Pancreas (tissue), 10 donors: ENCODE measurements at regions not wholly inside any gene's neighbourhood (a gene's known extent, or its start where the extent isn't known, plus 50 kb on each side); places are given as distances from the start of the nearest gene placed in this dataset.
"Not testable (repeated sequence)": the region's sequence is repeated elsewhere in the genome, so short reads cannot be mapped to it uniquely, and the experiment has no call there.

Experiments
- ATAC-seq, 4 donors: fragments of 200-7000 bp; cut with Tn5 transposase; one replicate each; pipeline versions ENCODE4 v1.8.0 to v1.9.1; 2020; ENCODE audit warnings: mild to moderate bottlenecking in 4 of 4, moderate library complexity in 4 of 4
- DNase-seq, 6 donors: peaks; one replicate each; pipeline ENCODE4 v3.0.0-alpha.2; 2020
- FAIRE-seq: peaks from 2 replicates; lab custom pipeline; 2012; peaks lifted over from hg19 to GRCh38; lab: Jason Lieb, UNC
- H3K27ac ChIP-seq, 4 donors: fragments of 200-600 bp; sonication (generic); 1 replicate in 3 of 4; 2 replicates in 1 of 4; pipeline versions ENCODE4 v1.5.0 to v1.8.0; 2020
- H3K27me3 ChIP-seq, 4 donors: fragments of 200-600 bp; one replicate each; pipeline ENCODE4 v1.8.0; 2021
- H3K36me3 ChIP-seq, 3 donors: fragments of 200-600 bp; sonication (generic) in 1 of 3; one replicate each; pipeline versions ENCODE4 v1.5.0 to v1.8.0; 2020 to 2021
- H3K4me1 ChIP-seq, 3 donors: fragments of 200-600 bp; one replicate each; pipeline ENCODE4 v1.8.0; 2021
- H3K4me3 ChIP-seq, 4 donors: fragments of 200-600 bp; sonication (generic) in 2 of 4; one replicate each; pipeline versions ENCODE4 v1.5.0 to v1.8.0; 2020 to 2021
- H3K9me3 ChIP-seq, 4 donors: fragments of 200-600 bp; one replicate each; pipeline ENCODE4 v1.8.0; 2021
- WGBS, 2 donors: extraction: QIAGEN DNeasy Blood & Tissue Kit; methylation state at CpG; one replicate each; pipeline ENCODE4 v1.1.7; 2013; 5-methylcytosine and 5-hydroxymethylcytosine counted together
- intact Hi-C, 3 donors: fragments of 100-400 bp; cut with DNase I; formaldehyde crosslinking; loops; one replicate each; pipeline versions ENCODE4 v1.11.1 to v1.14.2; 2022
- TF ChIP-seq, protein P1 (sequence below), 4 donors: fragments of 200-600 bp; sonication (generic) in 3 of 4; IDR thresholded peaks; one replicate each; pipeline versions ENCODE4 v1.5.0 to v1.8.0; 2021; ENCODE audit warnings: antibody characterized with exemption in 4 of 4
- donor health status: healthy with polysubstance abuse.
- donor health status: DM: no; HTN: no; CAD: no; lungs with moderate emphysema.
- donor health status: DM: no; HTN: no; CAD: no.
- donor health status: control.
- donor health status: control.
- donor health status: Bipolar disorder and iron deficiency.
- donor health status: DM: yes; HTN: yes; CAD: no.
- donor health status: DM: no; HTN: no; CAD: no.
- donor health status: DM: no; HTN: no; CAD: no.
- donor health status: DM: yes; HTN: yes; CAD: no.

DNA sequence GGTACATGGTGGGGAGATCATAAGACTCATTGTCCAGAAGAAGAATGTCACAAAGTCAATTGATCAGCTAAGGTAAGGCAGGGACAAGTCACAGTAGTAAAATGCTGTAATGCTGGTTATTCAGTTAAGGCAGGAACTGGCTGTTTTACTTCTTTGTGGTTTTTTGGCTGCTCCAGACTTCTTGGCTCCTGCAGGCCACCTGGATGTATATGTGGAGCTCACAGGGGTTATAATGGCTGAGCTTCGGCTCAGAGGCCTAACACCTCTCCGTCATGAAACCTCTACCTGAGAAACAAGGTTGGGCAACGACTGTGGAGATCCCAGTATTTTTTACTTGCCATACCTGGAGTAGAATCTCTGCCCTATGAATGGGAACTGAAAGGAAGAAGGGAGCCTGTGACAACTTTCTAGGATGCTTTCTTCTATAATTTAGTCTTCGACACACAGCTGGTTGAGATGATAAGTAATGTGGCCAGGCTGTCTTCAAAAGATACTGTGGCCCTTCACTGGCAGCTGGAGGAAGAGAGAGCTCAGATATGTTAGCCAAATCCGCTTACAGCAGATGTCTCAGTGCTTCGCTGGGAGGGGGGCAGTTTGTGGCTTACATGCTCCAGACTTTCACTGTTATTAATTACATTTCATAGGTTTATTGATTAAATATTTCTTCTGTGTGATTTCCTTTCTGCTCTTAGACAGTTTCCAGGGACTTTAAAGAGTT lies 887.8 kb downstream of the IGSF11 start:
- no peak for FAIRE-seq
- Histone ChIP-seq H3K4me3 (no peak overlapping the region), H3K27ac (no peak overlapping the region), H3K4me1 (no peaks in the 10 kb centered on the region), H3K27me3 (peaks cover 0 to 4% (median 0%) of the 10 kb centered on the region in 4 donors), H3K9me3 (no peaks in the 10 kb centered on the region), H3K36me3 (no peaks in the 10 kb centered on the region)
- intact Hi-C loops: no loop called here
- WGBS, 2 donors: 66 to 73% methylated on average over 6 of the region's 6 CpGs
- ATAC-seq: no peak
- no peak for DNase-seq
- TF ChIP-seq, protein P1, sequence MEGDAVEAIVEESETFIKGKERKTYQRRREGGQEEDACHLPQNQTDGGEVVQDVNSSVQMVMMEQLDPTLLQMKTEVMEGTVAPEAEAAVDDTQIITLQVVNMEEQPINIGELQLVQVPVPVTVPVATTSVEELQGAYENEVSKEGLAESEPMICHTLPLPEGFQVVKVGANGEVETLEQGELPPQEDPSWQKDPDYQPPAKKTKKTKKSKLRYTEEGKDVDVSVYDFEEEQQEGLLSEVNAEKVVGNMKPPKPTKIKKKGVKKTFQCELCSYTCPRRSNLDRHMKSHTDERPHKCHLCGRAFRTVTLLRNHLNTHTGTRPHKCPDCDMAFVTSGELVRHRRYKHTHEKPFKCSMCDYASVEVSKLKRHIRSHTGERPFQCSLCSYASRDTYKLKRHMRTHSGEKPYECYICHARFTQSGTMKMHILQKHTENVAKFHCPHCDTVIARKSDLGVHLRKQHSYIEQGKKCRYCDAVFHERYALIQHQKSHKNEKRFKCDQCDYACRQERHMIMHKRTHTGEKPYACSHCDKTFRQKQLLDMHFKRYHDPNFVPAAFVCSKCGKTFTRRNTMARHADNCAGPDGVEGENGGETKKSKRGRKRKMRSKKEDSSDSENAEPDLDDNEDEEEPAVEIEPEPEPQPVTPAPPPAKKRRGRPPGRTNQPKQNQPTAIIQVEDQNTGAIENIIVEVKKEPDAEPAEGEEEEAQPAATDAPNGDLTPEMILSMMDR (IDR thresholded peaks at IDR 0.05): no peak

DNA sequence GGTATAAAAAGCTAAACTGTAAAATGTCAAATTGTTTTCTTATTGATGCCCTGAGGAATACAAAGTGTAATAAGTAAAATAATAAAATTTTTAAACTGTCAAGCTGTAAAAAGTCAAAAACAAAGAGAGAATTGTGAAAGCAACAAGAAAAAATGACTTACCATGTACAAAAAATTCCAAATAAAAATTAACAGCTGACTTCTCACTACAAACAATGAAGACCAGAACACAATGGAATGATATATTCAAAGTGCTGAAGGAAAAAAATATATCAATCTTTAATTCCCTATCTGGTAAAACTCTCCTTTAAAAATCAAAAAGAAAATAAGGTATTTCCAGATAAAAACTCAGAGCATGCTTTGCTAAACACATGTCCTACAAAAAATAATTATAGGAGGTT lies 883.5 kb downstream of the IGSF11 start:
- Histone ChIP-seq H3K4me1 (no peaks in the 10 kb centered on the region), H3K27ac (no peak overlapping the region), H3K4me3 (no peak overlapping the region), H3K9me3 (no peaks in the 10 kb centered on the region), H3K27me3 (peaks cover 0 to 6% (median 0%) of the 10 kb centered on the region in 4 donors), H3K36me3 (no peaks in the 10 kb centered on the region)
- DNase-seq (no peak), ATAC-seq (no peak), FAIRE-seq (no peak)
- intact Hi-C loops: no loop called here
- TF ChIP-seq, protein P1 (IDR thresholded peaks at IDR 0.05): no peak

DNA sequence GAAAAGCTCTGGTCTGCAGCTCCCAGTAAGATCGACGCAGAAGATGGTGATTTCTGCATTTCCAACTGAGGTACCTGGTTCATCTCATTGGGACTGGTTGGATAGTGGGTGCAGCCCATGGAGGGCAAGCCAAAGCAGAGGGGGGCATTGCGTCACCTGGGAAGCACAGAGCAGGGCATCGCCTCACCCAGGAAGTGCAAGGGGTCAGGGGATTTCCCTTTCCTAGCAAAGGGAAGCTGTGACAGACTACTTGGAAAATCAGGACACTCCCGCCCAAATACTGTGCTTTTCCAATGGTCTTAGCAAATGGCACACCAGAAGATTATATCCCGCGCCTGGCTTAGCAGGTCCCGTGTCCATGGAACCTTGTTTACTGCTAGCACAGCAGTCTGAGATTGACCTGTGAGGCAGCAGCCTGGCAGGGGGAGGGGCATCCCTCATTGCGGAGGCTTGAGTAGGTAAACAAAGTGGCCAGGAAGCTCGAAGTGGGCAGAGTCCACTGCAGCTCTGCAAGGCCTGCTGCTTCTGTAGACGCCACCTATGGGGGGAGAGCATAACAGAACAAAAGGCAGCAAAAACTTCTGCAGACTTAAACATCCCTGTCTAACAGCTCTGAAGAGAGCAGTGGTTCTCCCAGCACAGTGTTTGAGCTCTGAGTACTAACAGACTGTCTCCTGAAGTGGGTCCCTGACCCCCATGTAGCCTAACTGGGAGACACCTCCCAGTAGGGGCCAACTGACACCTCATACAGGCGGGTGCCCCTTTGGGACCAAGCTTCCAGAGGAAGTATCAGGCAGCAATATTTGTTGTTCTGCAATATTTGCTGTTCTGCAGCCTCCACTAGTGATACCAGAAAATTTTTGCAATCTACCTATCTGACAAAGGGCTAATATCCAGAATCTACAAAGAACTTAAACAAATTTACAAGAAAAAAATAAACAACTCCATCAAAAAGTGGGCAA lies 871.7 kb downstream of the IGSF11 start:
- intact Hi-C loops, FAIRE-seq, H3K36me3 ChIP-seq, DNase-seq, H3K9me3 ChIP-seq, H3K4me1 ChIP-seq, H3K4me3 ChIP-seq, H3K27ac ChIP-seq, ATAC-seq, H3K27me3 ChIP-seq: not testable (repeated sequence)
- 75 to 77% methylated on average over 12 of the region's 12 CpGs for WGBS, 2 donors

DNA sequence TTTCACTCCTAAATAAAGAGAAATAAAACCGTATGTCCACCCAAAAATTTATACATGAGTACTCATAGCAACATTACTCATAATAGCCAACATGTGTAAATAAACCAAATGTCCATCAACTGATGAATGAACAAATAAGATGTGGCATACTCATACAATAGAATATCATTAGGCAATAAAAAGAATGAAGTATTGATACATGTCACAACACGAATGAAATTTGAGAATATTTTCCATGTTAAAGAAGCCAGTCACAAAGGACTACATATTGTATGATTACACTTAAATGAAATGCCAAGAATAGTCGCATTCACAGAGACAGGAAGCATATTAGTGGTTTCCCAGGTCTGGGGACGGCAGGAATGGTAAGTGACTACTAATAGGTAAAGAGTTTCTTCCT lies 869.2 kb downstream of the IGSF11 start:
- TF ChIP-seq, protein P1 (IDR thresholded peaks at IDR 0.05): no peak
- Histone ChIP-seq H3K36me3 (no peaks in the 10 kb centered on the region), H3K4me3 (no peak overlapping the region), H3K27me3 (no peaks in the 10 kb centered on the region), H3K9me3 (no peaks in the 10 kb centered on the region), H3K4me1 (no peaks in the 10 kb centered on the region), H3K27ac (no peak overlapping the region)
- intact Hi-C loops: no loop called here
- ATAC-seq (no peak), DNase-seq (no peak), FAIRE-seq (no peak)
- 55 to 61% methylated on average over 4 of the region's 4 CpGs for WGBS, 2 donors

DNA sequence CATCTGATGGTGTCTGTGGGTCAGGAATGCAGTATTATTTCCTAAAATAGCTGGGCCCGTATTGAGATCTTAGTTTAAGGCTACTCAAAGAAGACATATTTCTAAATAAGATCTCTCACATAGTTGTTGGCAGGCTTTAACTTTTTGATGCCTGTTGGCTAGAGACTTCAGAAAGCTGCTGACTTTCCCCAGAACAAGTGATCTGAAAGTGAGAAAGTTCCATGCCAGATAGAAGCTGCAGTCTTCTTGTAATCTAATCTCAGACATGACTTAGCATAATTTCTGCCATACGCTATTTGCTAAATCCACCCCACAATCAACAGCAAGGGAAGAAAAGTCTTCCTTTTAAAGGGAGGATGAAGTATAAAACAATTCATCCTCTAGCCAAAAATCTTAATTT lies 867.1 kb downstream of the IGSF11 start:
- Histone ChIP-seq H3K9me3 (no peaks in the 10 kb centered on the region), H3K27ac (no peak overlapping the region), H3K4me3 (no peak overlapping the region), H3K36me3 (no peaks in the 10 kb centered on the region), H3K27me3 (no peaks in the 10 kb centered on the region), H3K4me1 (no peaks in the 10 kb centered on the region)
- DNase-seq: no peak
- TF ChIP-seq, protein P1 (IDR thresholded peaks at IDR 0.05): no peak
- WGBS, 2 donors: 23 to 30% methylated on average over 2 of the region's 2 CpGs
- intact Hi-C loops: no loop called here
- ATAC-seq: no peak
- no peak for FAIRE-seq
